ENCODE measurements at regions not wholly inside any gene's neighbourhood (a gene's known extent, or its start where the extent isn't known, plus 50 kb on each side); places are given as distances from the start of the nearest gene placed in this dataset.

- DNase-seq, result no peak
Observed at GRCh38 chr5:61744690-61745619, 412.9 kb downstream of the ZSWIM6 start.

- DNase-seq, result peak; percentile 40
Observed at GRCh38 chr5:61746831-61747575, 414.9 kb downstream of the ZSWIM6 start.

GRCh38 chr5:61748121-61748520, 416.1 kb downstream of the ZSWIM6 start:
- no peak for DNase-seq

- no peak for DNase-seq
Observed at GRCh38 chr5:61748651-61749050, 416.6 kb downstream of the ZSWIM6 start.

- no peak for DNase-seq
Observed at GRCh38 chr5:61752588-61752987, 420.5 kb downstream of the ZSWIM6 start.

GRCh38 chr5:61754792-61755191, 422.7 kb downstream of the ZSWIM6 start:
- no peak for DNase-seq

GRCh38 chr5:61755726-61756222, 423.7 kb downstream of the ZSWIM6 start:
- no peak for DNase-seq

- DNase-seq, result no peak
Observed at GRCh38 chr5:61758711-61759110, 426.7 kb downstream of the ZSWIM6 start.

GRCh38 chr5:61765471-61765870, 433.4 kb downstream of the ZSWIM6 start:
- no peak for DNase-seq

- DNase-seq, result no peak
Observed at GRCh38 chr5:61766141-61766540, 434.1 kb downstream of the ZSWIM6 start.

- DNase-seq, result no peak
Observed at GRCh38 chr5:61767231-61768080, 435.4 kb downstream of the ZSWIM6 start.

GRCh38 chr5:61768692-61769281, 436.7 kb downstream of the ZSWIM6 start:
- peak; percentile 5 for DNase-seq

GRCh38 chr5:61771062-61771461, 439.0 kb downstream of the ZSWIM6 start:
- DNase-seq, result no peak

GRCh38 chr5:61771808-61772207, 439.8 kb downstream of the ZSWIM6 start:
- no peak for DNase-seq

- DNase-seq, result no peak
Observed at GRCh38 chr5:61775901-61776300, 443.8 kb downstream of the ZSWIM6 start.

- no peak for DNase-seq
Observed at GRCh38 chr5:61777292-61777691, 445.2 kb downstream of the ZSWIM6 start.

GRCh38 chr5:61779743-61780142, 447.7 kb downstream of the ZSWIM6 start:
- DNase-seq, result no peak

GRCh38 chr5:61783481-61783880, 451.4 kb downstream of the ZSWIM6 start:
- no peak for DNase-seq

- peak; percentile 22 for DNase-seq
Observed at GRCh38 chr5:61784341-61784740, 452.3 kb downstream of the ZSWIM6 start.

- DNase-seq, result no peak
Observed at GRCh38 chr5:61788548-61788947, 456.5 kb downstream of the ZSWIM6 start.

- DNase-seq, result no peak
Observed at GRCh38 chr5:61790007-61790406, 457.9 kb downstream of the ZSWIM6 start.

- DNase-seq, result no peak
Observed at GRCh38 chr5:61790678-61791077, 458.6 kb downstream of the ZSWIM6 start.
